HS-5 (cell line): ENCODE measurements at regions not wholly inside any gene's neighbourhood (a gene's known extent, or its start where the extent isn't known, plus 50 kb on each side); places are given as distances from the start of the nearest gene placed in this dataset.
"Not testable (repeated sequence)": the region's sequence is repeated elsewhere in the genome, so short reads cannot be mapped to it uniquely, and the experiment has no call there.

Source experiments
- DNase-seq: peaks from one replicate; pipeline ENCODE4 v3.0.0-alpha.2; 2012; ENCODE audit warnings: low read depth

- DNase-seq: no peak
Observed at GRCh38 chrX:151042842-151043241, 59.7 kb downstream of the HMGB3 start.

GRCh38 chrX:151066373-151066772, 83.2 kb downstream of the HMGB3 start:
- DNase-seq: not testable (repeated sequence)

- DNase-seq: no peak
Observed at GRCh38 chrX:151073767-151074166, 90.6 kb downstream of the HMGB3 start.

- no peak for DNase-seq
Observed at GRCh38 chrX:151081016-151081415, 95.4 kb upstream of the GPR50 start.

GRCh38 chrX:151082077-151082948, 94.1 kb upstream of the GPR50 start:
- peak; percentile 9 for DNase-seq

GRCh38 chrX:151084454-151084853, 91.9 kb upstream of the GPR50 start:
- DNase-seq: no peak

GRCh38 chrX:151085207-151085606, 91.2 kb upstream of the GPR50 start:
- no peak for DNase-seq

- no peak for DNase-seq
Observed at GRCh38 chrX:151088221-151088620, 88.2 kb upstream of the GPR50 start.

- no peak for DNase-seq
Observed at GRCh38 chrX:151099001-151099400, 77.4 kb upstream of the GPR50 start.

- no peak for DNase-seq
Observed at GRCh38 chrX:151100799-151101198, 75.6 kb upstream of the GPR50 start.

GRCh38 chrX:151113200-151113599, 63.2 kb upstream of the GPR50 start:
- not testable (repeated sequence) for DNase-seq
